ENCODE measurements at regions not wholly inside any gene's neighbourhood (a gene's known extent, or its start where the extent isn't known, plus 50 kb on each side); places are given as distances from the start of the nearest gene placed in this dataset.

- TF ChIP-seq ZNF592 (IDR thresholded peaks at IDR 0.05) = no peak
These were observed 104.3 kb upstream of the C14orf180 start (continued) for GRCh38 chr14:104475256-104475655.

DNA sequence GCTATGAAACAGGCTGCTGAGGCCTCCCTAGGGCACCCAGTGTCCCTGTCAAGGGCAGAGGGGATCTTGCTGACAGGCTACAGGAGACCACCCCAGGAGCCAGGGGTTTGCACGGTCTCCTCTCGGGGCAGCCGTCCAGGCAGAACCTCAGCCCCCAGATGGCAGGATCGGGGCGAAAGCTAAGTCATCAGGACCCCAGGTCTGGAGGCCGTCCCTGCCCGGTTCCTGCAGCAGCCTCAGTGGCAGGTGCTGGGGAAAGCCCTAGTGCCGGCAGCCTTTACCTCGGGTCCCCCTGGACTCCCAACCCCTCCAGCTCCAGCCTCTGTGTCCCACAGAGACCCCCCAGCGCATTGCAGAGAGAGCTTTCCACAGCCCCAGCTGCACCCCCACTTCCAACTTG, 103.8 kb upstream of the C14orf180 start:
- Histone ChIP-seq H4K20me1 (replicated peaks; ENCODE audit: control insufficient read depth, insufficient read depth, low read length) (no peaks in the 10 kb centered on the region), H2AFZ (ENCODE audit: low read depth, low read length) (no peak overlapping the region), H3K27me3 (ENCODE audit: control insufficient read depth in 2 of 2, insufficient read depth in 2 of 2, low read length in 2 of 2) (peaks cover 2 to 13% of the 10 kb centered on the region in 2 experiments; a peak in 3 of 5 replicates), H3K4me1 (replicated peaks in 1 of 2; ENCODE audit: control insufficient read depth in 2 of 2, insufficient read depth in 2 of 2, low read length in 2 of 2) (no peaks in the 10 kb centered on the region), H3K4me3 (no peak overlapping the region), H3K4me2 (ENCODE audit: insufficient read depth, low read length) (no peak overlapping the region), H3K27ac (ENCODE audit: extremely low read depth, low read depth, low read length) (no peak overlapping the region), H3K9me1 (ENCODE audit: control insufficient read depth, insufficient read depth, low read length) (no peaks in the 10 kb centered on the region), H3K9me3 (replicated peaks; ENCODE audit: control insufficient read depth, insufficient read depth, low read depth, low read length) (no peaks in the 10 kb centered on the region), H3K9ac (ENCODE audit: insufficient read depth in 1 of 2, low read depth in 2 of 2, low read length in 2 of 2) (no peak overlapping the region), H3K36me3 (ENCODE audit: control insufficient read depth, insufficient read depth, low read length) (no peaks in the 10 kb centered on the region), H3K79me2 (ENCODE audit: control insufficient read depth, insufficient read depth, low read length) (no peaks in the 10 kb centered on the region)
- DNase-seq (ENCODE audit: extremely low read depth in 1 of 4, low spot score in 3 of 4) (no peak), FAIRE-seq (no peak), ATAC-seq (no peak)
- POLR2A ChIA-PET = interaction anchor here (0.6 to 1.0 kb wide), 2 partner anchors 8 to 12 kb away, joined by 3 read pairs; no protein-coding TSS in a partner anchor
- TF ChIP-seq RBM15 (IDR thresholded peaks at IDR 0.05; ENCODE audit: insufficient read depth, low read length) (no peak), NRF1 (conservative IDR thresholded peaks at IDR 0.05 in 1 of 2, IDR thresholded peaks at IDR 0.05 in 1 of 2) (no peak), KLF10 (CRISPR knock-in tag; IDR thresholded peaks at IDR 0.05) (no peak), POLR2A (conservative IDR thresholded peaks at IDR 0.05) (no peak), ZFPM2 (CRISPR knock-in tag; IDR thresholded peaks at IDR 0.05) (no peak)
- TF ChIP-seq, protein P1, sequence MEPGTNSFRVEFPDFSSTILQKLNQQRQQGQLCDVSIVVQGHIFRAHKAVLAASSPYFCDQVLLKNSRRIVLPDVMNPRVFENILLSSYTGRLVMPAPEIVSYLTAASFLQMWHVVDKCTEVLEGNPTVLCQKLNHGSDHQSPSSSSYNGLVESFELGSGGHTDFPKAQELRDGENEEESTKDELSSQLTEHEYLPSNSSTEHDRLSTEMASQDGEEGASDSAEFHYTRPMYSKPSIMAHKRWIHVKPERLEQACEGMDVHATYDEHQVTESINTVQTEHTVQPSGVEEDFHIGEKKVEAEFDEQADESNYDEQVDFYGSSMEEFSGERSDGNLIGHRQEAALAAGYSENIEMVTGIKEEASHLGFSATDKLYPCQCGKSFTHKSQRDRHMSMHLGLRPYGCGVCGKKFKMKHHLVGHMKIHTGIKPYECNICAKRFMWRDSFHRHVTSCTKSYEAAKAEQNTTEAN (CRISPR knock-in tag; IDR thresholded peaks at IDR 0.05) = no peak
- intact Hi-C loops (cut with micrococcal nuclease) = no loop called here
- CTCF ChIA-PET (ENCODE audit: low intra/inter-chr PET ratio) = no interaction called here
- in situ Hi-C loops (cut with MboI) = no loop called here
- no TSS peak for BruUV-seq (replicated peaks)
- WGBS (ENCODE audit: insufficient coverage, low coverage, missing lambda C conversion rate) = 0% methylated on average over 3 of the region's 10 CpGs

Data from K562 (cell line).